ENCODE measurements at regions not wholly inside any gene's neighbourhood (a gene's known extent, or its start where the extent isn't known, plus 50 kb on each side); places are given as distances from the start of the nearest gene placed in this dataset.

GRCh38 chr1:56313560-56313959 is 265.8 kb downstream of the PLPP3 start:
- no peak for DNase-seq (ENCODE audit: low spot score)

GRCh38 chr1:56311766-56312165 is 267.6 kb downstream of the PLPP3 start:
- DNase-seq (ENCODE audit: low spot score), result no peak

GRCh38 chr1:56310945-56311344 is 268.4 kb downstream of the PLPP3 start:
- DNase-seq (ENCODE audit: low spot score), result no peak

- DNase-seq (ENCODE audit: low spot score), result no peak
These were observed 270.3 kb downstream of the PLPP3 start for GRCh38 chr1:56309065-56309464.

- DNase-seq (ENCODE audit: low spot score), result no peak
These were observed 274.4 kb downstream of the PLPP3 start for GRCh38 chr1:56304975-56305374.

- DNase-seq (ENCODE audit: low spot score), result no peak
These were observed 275.6 kb downstream of the PLPP3 start for GRCh38 chr1:56303805-56304204.

- DNase-seq (ENCODE audit: low spot score), result no peak
These were observed 276.5 kb downstream of the PLPP3 start for GRCh38 chr1:56302878-56303277.

- DNase-seq (ENCODE audit: low spot score), result peak; percentile 51
These were observed 277.6 kb downstream of the PLPP3 start for GRCh38 chr1:56301791-56302190.

GRCh38 chr1:56300836-56301235 is 278.5 kb downstream of the PLPP3 start:
- DNase-seq (ENCODE audit: low spot score), result no peak

- no peak for DNase-seq (ENCODE audit: low spot score)
These were observed 280.5 kb downstream of the PLPP3 start for GRCh38 chr1:56298866-56299265.

- no peak for DNase-seq (ENCODE audit: low spot score)
These were observed 281.5 kb downstream of the PLPP3 start for GRCh38 chr1:56297904-56298303.

- DNase-seq (ENCODE audit: low spot score), result no peak
These were observed 282.2 kb downstream of the PLPP3 start for GRCh38 chr1:56297208-56297607.

GRCh38 chr1:56295949-56296929 is 283.1 kb downstream of the PLPP3 start:
- DNase-seq (ENCODE audit: low spot score), result no peak

GRCh38 chr1:56291374-56291919 is 287.9 kb downstream of the PLPP3 start:
- no peak for DNase-seq (ENCODE audit: low spot score)

- no peak for DNase-seq (ENCODE audit: low spot score)
These were observed 290.1 kb downstream of the PLPP3 start for GRCh38 chr1:56289260-56289659.

GRCh38 chr1:56287721-56288120 is 291.6 kb downstream of the PLPP3 start:
- DNase-seq (ENCODE audit: low spot score), result no peak

- DNase-seq (ENCODE audit: low spot score), result no peak
These were observed 292.4 kb downstream of the PLPP3 start for GRCh38 chr1:56286956-56287355.

GRCh38 chr1:56286506-56286905 is 292.9 kb downstream of the PLPP3 start:
- DNase-seq (ENCODE audit: low spot score), result no peak

GRCh38 chr1:56285554-56286402 is 293.6 kb downstream of the PLPP3 start:
- DNase-seq (ENCODE audit: low spot score), result no peak

GRCh38 chr1:56284928-56285327 is 294.4 kb downstream of the PLPP3 start:
- peak; percentile 29 for DNase-seq (ENCODE audit: low spot score)

- DNase-seq (ENCODE audit: low spot score), result no peak
These were observed 301.3 kb downstream of the PLPP3 start for GRCh38 chr1:56278061-56278460.

- no peak for DNase-seq (ENCODE audit: low spot score)
These were observed 310.7 kb downstream of the PLPP3 start for GRCh38 chr1:56268519-56269140.

Data from AG08396 (cell line).